H1 (cell line): ENCODE measurements at regions not wholly inside any gene's neighbourhood (a gene's known extent, or its start where the extent isn't known, plus 50 kb on each side); places are given as distances from the start of the nearest gene placed in this dataset.
"Not testable (repeated sequence)": the region's sequence is repeated elsewhere in the genome, so short reads cannot be mapped to it uniquely, and the experiment has no call there.

ENCODE experiments used
- CBX5 ChIP-seq: fragments of 300-800, 300-1000 bp; sonication (generic); IDR thresholded peaks from 2 replicates; pipeline ENCODE4 v1.7.1; 2016; ENCODE audit warnings: antibody characterized with exemption, low read length, low read depth
- CTCF ChIP-seq, 3 experiments: IDR thresholded peaks; 1 replicate in 2 of 3; 2 replicates in 1 of 3; pipeline versions ENCODE4 v1.5.1 to v1.6.1; 2011; ENCODE audit warnings: low read length in 3 of 3, mild to moderate bottlenecking in 3 of 3, inconsistent platforms in 2 of 3, low read depth in 1 of 3, moderate library complexity in 1 of 3; ENCODE audit not compliant: insufficient read depth in 1 of 3; ENCODE audit errors: control extremely low read depth in 1 of 3
- E2F6 ChIP-seq: IDR thresholded peaks from 2 replicates; pipeline ENCODE4 v1.6.1; 2012; ENCODE audit warnings: inconsistent platforms
- EP300 ChIP-seq, 2 experiments: IDR thresholded peaks; 1 replicate in 1 of 2; 2 replicates in 1 of 2; pipeline ENCODE4 v1.6.1; 2011 to 2012; ENCODE audit warnings: low read depth in 2 of 2, low read length in 2 of 2, mild to moderate bottlenecking in 2 of 2, borderline replicate concordance in 1 of 2, inconsistent platforms in 1 of 2, moderate library complexity in 1 of 2
- HDAC6 ChIP-seq: IDR thresholded peaks from one replicate; pipeline ENCODE4 v1.7.1; 2012; ENCODE audit warnings: low read depth, mild to moderate bottlenecking, inconsistent platforms, low read length, moderate library complexity
- POLR2AphosphoS5 ChIP-seq: IDR thresholded peaks from 2 replicates; pipeline ENCODE4 v1.6.1; 2011; ENCODE audit warnings: low read depth, low read length
- ZNF274 ChIP-seq: IDR thresholded peaks from 2 replicates; pipeline ENCODE4 v1.7.0; 2012; ENCODE audit warnings: low read length, borderline replicate concordance; ENCODE audit errors: extremely low read depth

- TF ChIP-seq HDAC6; CTCF (IDR thresholded peaks at IDR 0.05; ENCODE audit: control extremely low read depth in 1 of 3, insufficient read depth in 1 of 3, low read depth in 1 of 3, low read length in 3 of 3); E2F6; EP300 (IDR thresholded peaks at IDR 0.05; ENCODE audit: borderline replicate concordance in 1 of 2, low read depth in 2 of 2, low read length in 2 of 2); CBX5; POLR2AphosphoS5; ZNF274: not testable (repeated sequence)
Measured at GRCh38 chr17:21849030-21849429, 156.7 kb downstream of the KCNJ18 start.
